GM18909 (cell line): ENCODE measurements at regions not wholly inside any gene's neighbourhood (a gene's known extent, or its start where the extent isn't known, plus 50 kb on each side); places are given as distances from the start of the nearest gene placed in this dataset.

Source experiments
- ATAC-seq: cut with Tn5 transposase; IDR thresholded peaks from one replicate; pipeline ENCODE4 v1.9.1; 2021; ENCODE audit warnings: mild to moderate bottlenecking; ENCODE audit not compliant: unreplicated experiment, poor library complexity

DNA sequence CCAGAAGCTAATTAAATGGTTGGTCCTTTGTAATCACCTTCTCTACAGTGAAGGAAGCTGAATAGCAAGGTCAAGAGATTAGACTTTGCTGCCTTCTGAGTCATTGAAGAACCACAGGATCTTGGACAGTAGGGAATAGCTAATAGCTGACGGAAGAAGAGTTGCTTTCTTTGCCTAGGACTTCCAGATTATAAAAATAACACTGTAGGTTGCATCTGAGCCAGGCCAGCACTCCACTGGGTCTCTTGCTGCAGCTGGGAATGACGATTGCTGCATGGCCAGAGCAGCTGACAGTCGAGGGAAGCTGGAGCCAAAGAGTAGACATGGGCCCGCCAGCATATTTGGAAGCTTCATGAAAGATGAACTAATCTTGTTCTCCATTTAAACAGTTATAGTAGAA lies 81.5 kb upstream of the KCNMB2 start:
- no peak for ATAC-seq

GRCh38 chr3:178455226-178455625 lies 81.0 kb upstream of the KCNMB2 start:
- ATAC-seq: no peak

DNA sequence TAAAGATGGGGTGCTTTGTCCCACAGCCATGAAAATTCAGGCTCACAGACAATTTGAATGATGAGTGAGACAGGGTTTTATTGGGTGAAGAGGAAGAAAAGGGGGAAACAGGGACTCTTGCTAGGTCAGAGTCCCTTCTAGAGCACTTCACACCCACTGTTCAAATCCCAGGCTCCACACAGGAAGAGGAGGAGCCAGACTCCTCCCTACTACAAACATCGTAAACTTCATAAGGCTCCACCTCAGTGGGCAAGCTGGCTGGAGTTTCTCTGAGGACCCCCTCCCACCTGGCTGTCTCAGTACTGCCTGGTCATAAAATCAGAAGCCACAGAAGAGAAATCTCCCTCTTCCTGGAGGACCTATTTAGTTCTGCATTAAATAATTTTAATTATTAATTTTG lies 80.3 kb upstream of the KCNMB2 start:
- ATAC-seq: no peak

- peak; percentile 67 for ATAC-seq
Observed at GRCh38 chr3:178456621-178457285, 79.5 kb upstream of the KCNMB2 start.

DNA sequence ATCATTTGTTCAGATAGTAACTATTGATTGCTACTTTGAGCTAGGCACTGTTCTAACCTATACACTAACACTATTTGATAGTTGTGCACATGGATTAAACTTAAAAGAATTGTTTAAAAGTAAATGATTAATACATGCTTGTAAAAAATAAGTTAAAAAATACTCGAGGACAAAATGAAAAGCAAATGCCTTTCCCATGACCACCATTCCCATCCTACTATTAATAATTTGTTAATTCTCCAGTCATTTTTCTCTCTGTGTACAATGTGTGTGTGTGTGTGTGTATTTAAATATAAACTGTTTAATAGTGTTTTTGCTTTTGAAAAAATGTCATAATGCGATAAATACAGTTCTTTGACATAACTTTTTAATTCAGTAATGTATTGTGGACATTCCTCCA lies 78.7 kb upstream of the KCNMB2 start:
- no peak for ATAC-seq

DNA sequence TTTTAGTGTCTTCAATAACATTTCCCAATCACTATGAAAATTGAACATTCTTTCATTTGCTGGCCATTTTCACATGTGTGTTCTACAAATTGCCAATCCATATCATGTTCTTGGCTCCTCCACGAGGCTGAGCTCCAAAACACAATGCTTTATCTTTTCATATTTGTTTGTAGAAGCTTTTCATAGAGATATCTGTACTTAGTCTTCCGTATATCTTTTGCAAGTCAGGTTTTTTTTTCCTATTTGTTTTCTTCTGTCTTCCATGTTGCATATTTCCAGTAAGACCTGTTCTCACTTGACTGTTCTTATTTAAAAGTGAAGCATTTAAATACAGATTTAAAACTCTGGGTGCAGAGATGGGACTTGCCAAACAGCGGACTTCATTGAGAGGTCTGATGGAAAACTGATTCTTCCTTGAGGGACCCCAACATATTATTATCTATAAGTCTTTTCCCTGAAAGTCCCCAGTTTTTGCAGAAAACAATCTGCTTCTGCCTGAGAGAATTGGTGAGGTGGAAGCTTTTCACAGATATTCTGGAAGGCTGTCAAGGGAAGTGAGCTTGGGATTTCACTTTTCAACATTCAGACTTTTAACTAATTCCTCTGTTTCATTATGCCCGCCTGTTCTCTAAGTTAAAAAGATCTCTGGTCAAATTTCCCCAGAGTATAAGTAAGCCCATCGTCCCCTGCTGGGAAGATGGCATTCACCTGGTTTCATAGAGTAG lies 77.8 kb upstream of the KCNMB2 start:
- ATAC-seq: no peak

- ATAC-seq: no peak
Observed at GRCh38 chr3:178459038-178459410, 77.2 kb upstream of the KCNMB2 start.

- ATAC-seq: no peak
Observed at GRCh38 chr3:178465260-178466180, 70.7 kb upstream of the KCNMB2 start.

DNA sequence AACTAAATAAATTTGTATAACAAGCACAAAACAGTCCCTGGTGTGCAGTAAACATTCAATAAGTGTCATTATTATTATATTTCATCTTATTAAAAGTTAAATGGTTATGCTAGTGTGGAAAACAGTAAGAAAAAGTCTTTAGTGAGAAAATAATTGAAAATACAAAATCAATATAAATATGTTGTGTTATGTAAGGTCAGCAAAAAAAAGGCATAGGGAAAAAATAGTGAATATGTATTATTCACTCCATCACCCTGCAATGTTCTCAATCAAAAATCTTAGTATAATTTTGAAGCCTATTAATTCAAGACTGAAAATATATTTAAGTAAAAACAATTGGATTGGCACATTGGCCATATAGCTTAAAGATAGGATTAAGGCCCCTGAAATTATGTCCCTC lies 63.3 kb upstream of the KCNMB2 start:
- no peak for ATAC-seq

GRCh38 chr3:178474526-178474925 lies 61.7 kb upstream of the KCNMB2 start:
- ATAC-seq: no peak

DNA sequence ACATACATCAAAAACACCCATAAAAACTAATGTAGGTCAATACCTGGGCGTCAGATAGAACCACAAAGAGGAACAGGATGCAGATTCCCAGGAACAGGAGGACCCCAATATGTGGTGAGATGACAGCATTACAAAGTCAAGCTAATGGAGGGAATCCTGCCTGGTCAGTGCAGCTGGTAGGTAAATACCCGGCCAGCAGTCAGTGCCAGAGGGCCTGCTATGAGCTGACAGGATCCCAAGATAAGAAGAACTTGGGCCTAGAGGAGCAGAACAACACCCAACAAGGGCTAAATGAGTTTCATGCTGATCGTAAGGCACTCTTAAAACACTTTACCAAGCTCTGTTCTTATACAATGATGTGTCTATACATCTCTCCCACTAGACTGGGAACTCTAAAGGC lies 61.2 kb upstream of the KCNMB2 start:
- no peak for ATAC-seq

GRCh38 chr3:178476886-178477285 lies 59.4 kb upstream of the KCNMB2 start:
- ATAC-seq: no peak

GRCh38 chr3:178479446-178479845 lies 56.8 kb upstream of the KCNMB2 start:
- no peak for ATAC-seq

GRCh38 chr3:178479860-178480259 lies 56.4 kb upstream of the KCNMB2 start:
- ATAC-seq: no peak

DNA sequence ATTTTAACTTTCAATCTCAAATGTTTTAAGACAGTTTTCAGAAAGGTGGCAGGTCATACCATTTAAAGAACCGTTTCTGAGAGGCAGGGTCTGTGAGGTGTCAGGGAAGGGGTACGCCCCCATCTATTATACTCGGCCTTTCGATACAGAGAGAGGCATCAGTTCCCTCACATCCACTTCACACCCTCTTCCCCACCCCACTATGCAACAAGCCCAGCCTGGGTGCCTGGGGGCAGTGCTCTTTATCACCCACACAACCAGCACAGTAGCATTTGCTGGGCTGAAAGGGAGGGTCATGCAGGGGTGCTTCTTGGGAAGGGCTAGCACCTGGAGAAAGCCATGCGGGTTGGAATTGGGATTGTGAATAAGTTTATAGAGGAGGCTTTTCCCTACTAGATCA lies 56.0 kb upstream of the KCNMB2 start:
- peak; percentile 37 for ATAC-seq

DNA sequence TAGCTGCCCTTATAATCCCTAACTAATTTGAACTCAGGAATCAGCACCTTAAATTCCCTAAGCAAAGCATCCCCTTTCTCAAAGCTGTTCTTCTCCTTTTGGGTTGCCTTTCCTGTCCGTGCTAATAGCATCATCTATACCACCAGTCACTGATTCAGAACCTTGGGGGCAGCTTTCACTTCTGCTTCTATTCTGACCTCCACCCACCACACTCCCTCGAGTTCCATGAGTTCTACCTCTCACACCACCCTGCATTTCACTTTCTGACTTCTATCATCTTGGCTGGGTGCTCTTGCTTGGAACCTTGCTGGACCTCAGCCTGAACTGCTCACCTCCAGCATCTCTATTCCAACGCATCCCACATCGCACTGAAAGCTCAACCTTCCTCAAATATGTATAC lies 55.4 kb upstream of the KCNMB2 start:
- ATAC-seq: peak; percentile 100

- no peak for ATAC-seq
Observed at GRCh38 chr3:178482981-178483380, 53.3 kb upstream of the KCNMB2 start.

GRCh38 chr3:178483704-178484103 lies 52.5 kb upstream of the KCNMB2 start:
- no peak for ATAC-seq

DNA sequence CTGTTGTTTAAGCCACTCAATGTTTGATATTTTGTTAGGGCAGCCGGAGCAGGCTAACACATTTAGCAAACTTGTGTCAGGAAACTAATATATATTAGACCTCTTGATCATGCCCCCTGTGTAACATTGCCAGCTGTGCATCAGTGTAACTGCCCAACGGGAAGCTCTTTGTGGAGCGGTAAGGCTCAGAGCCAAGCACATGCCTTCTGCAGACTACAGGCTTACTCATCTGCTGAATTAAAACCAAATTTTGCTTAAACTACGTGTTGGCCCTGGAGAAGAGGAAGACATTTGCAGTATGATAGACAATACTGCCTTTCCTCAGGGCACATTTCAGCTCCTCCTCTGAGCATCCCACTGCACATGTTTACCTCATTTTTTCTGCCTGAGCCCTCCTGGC lies 50.5 kb upstream of the KCNMB2 start:
- no peak for ATAC-seq
